PFSK-1 (cell line): ENCODE measurements at regions not wholly inside any gene's neighbourhood (a gene's known extent, or its start where the extent isn't known, plus 50 kb on each side); places are given as distances from the start of the nearest gene placed in this dataset.

Experiments
- POLR2AphosphoS5 ChIP-seq: IDR thresholded peaks from 2 replicates; pipeline ENCODE4 v1.6.1; 2012; ENCODE audit warnings: low read depth, mild to moderate bottlenecking, control low read depth, low read length, moderate library complexity
- SIN3A ChIP-seq: IDR thresholded peaks from 2 replicates; pipeline ENCODE4 v1.6.1; 2012; ENCODE audit warnings: mild to moderate bottlenecking, low read length, moderate library complexity, borderline replicate concordance; ENCODE audit not compliant: insufficient read depth
- TAF1 ChIP-seq: IDR thresholded peaks from 2 replicates; pipeline ENCODE4 v1.6.1; 2012; ENCODE audit warnings: low read length, control low read depth, borderline replicate concordance; ENCODE audit not compliant: insufficient read depth
- TF ChIP-seq, protein P1 (sequence below), 2 experiments: IDR thresholded peaks; 2 replicates each; pipeline versions ENCODE4 v1.6.1 to v1.8.0; 2011 to 2012; ENCODE audit warnings: low read depth in 2 of 2, low read length in 2 of 2, control low read depth in 1 of 2, inconsistent platforms in 1 of 2, mild to moderate bottlenecking in 1 of 2, moderate library complexity in 1 of 2; ENCODE audit not compliant: insufficient read depth in 1 of 2

DNA sequence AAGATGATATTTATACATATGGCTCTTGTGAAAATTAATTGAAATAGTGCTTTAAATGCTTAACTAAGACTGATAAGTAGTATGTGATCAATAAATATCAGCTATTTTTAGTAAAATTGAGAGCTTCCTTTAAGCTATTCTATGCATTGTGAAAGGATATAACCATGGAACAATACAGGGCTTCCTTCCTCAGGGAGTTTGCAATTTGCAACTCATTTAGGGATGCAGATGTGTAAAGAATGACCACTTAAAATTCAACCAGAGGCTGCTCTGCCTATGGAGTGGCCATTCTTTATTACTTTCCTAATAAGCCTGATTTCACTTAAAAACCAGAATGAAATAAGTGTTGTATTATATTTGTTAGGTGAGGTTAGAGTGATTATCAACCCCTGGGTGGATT, 103.2 kb upstream of the PRICKLE1 start:
- no peak for TF ChIP-seq TAF1
- TF ChIP-seq, protein P1, sequence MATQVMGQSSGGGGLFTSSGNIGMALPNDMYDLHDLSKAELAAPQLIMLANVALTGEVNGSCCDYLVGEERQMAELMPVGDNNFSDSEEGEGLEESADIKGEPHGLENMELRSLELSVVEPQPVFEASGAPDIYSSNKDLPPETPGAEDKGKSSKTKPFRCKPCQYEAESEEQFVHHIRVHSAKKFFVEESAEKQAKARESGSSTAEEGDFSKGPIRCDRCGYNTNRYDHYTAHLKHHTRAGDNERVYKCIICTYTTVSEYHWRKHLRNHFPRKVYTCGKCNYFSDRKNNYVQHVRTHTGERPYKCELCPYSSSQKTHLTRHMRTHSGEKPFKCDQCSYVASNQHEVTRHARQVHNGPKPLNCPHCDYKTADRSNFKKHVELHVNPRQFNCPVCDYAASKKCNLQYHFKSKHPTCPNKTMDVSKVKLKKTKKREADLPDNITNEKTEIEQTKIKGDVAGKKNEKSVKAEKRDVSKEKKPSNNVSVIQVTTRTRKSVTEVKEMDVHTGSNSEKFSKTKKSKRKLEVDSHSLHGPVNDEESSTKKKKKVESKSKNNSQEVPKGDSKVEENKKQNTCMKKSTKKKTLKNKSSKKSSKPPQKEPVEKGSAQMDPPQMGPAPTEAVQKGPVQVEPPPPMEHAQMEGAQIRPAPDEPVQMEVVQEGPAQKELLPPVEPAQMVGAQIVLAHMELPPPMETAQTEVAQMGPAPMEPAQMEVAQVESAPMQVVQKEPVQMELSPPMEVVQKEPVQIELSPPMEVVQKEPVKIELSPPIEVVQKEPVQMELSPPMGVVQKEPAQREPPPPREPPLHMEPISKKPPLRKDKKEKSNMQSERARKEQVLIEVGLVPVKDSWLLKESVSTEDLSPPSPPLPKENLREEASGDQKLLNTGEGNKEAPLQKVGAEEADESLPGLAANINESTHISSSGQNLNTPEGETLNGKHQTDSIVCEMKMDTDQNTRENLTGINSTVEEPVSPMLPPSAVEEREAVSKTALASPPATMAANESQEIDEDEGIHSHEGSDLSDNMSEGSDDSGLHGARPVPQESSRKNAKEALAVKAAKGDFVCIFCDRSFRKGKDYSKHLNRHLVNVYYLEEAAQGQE (IDR thresholded peaks at IDR 0.05; ENCODE audit: insufficient read depth in 1 of 2, low read depth in 2 of 2, low read length in 2 of 2) = no peak
- no peak for TF ChIP-seq SIN3A
- TF ChIP-seq POLR2AphosphoS5 = no peak
